Heart left ventricle (tissue), 13 donors: ENCODE measurements at regions not wholly inside any gene's neighbourhood (a gene's known extent, or its start where the extent isn't known, plus 50 kb on each side); places are given as distances from the start of the nearest gene placed in this dataset.

Experiments
- CTCF ChIP-seq, 12 donors: fragments of 200-600 bp; sonication (generic) in 4 of 12; IDR thresholded peaks; one replicate each; pipeline versions ENCODE4 v1.5.0 to v1.8.0; 2018 to 2022; ENCODE audit warnings: antibody characterized with exemption in 12 of 12, mild to moderate bottlenecking in 5 of 12
- POLR2A ChIP-seq, 2 donors: fragments of 450-650 bp; IDR thresholded peaks; one replicate each; pipeline ENCODE4 v1.6.1; 2017; ENCODE audit warnings: antibody characterized with exemption in 2 of 2, mild to moderate bottlenecking in 2 of 2, moderate library complexity in 2 of 2
- donor health status: ischemic (EF 13 %, LVEDD 7.1; RV severe dilation, severe dysfunction).
- donor health status: DM: no; HTN: yes; CAD: no.
- donor health status: DM: no; HTN: no; CAD: no.
- donor health status: ischemic (EF 25% LVEDD 6.9; RV normal size, moderate dysfunction).
- donor health status: ischemic (EF 25% LVEDD 5.7; RV mildly dilated, moderate dysfunction).
- donor health status: ischemic (EF 35%, LVEDD 5.7; RV mildly dilated, moderate dysfunction).
- donor health status: nonischemic (EF 11% LVEDD 7.7; RV severe dilation, severe dysfunction).
- donor health status: DM: yes; HTN: yes; CAD: no.
- donor health status: PGD.
- donor health status: ischemic (EF 29% LVEDD 5.4; RV normal size, mild dysfunction).
- donor health status: nonischemic (EF 23%, LVEDD 6.1; RV moderate dilation, normal function).

GRCh38 chr3:111278959-111279358, 207.3 kb downstream of the NECTIN3 start:
- TF ChIP-seq CTCF (IDR thresholded peaks at IDR 0.05) = no peak
- no peak for TF ChIP-seq POLR2A (IDR thresholded peaks at IDR 0.05)
